PFSK-1 (cell line): ENCODE measurements at regions not wholly inside any gene's neighbourhood (a gene's known extent, or its start where the extent isn't known, plus 50 kb on each side); places are given as distances from the start of the nearest gene placed in this dataset.

ENCODE experiments used
- FOXP2 ChIP-seq: optimal IDR thresholded peaks from 2 replicates; pipeline ENCODE3; 2011; ENCODE audit warnings: borderline replicate concordance, control low read depth, inconsistent platforms; ENCODE audit not compliant: insufficient read depth; ENCODE audit errors: extremely low read length, extremely low read depth
- POLR2AphosphoS5 ChIP-seq: IDR thresholded peaks from 2 replicates; pipeline ENCODE4 v1.6.1; 2012; ENCODE audit warnings: low read depth, mild to moderate bottlenecking, control low read depth, low read length, moderate library complexity
- REST ChIP-seq, 2 experiments: IDR thresholded peaks; 2 replicates each; pipeline versions ENCODE4 v1.6.1 to v1.8.0; 2011 to 2012; ENCODE audit warnings: low read depth in 2 of 2, low read length in 2 of 2, control low read depth in 1 of 2, inconsistent platforms in 1 of 2, mild to moderate bottlenecking in 1 of 2, moderate library complexity in 1 of 2; ENCODE audit not compliant: insufficient read depth in 1 of 2
- SIN3A ChIP-seq: IDR thresholded peaks from 2 replicates; pipeline ENCODE4 v1.6.1; 2012; ENCODE audit warnings: mild to moderate bottlenecking, low read length, moderate library complexity, borderline replicate concordance; ENCODE audit not compliant: insufficient read depth
- TAF1 ChIP-seq: IDR thresholded peaks from 2 replicates; pipeline ENCODE4 v1.6.1; 2012; ENCODE audit warnings: low read length, control low read depth, borderline replicate concordance; ENCODE audit not compliant: insufficient read depth

GRCh38 chr5:89866410-89866809, 543.1 kb downstream of the CETN3 start:
- TF ChIP-seq SIN3A (no peak), TAF1 (no peak), POLR2AphosphoS5 (no peak), REST (IDR thresholded peaks at IDR 0.05; ENCODE audit: insufficient read depth in 1 of 2, low read depth in 2 of 2, low read length in 2 of 2) (no peak), FOXP2 (no peak)
